Cardiac fibroblast (primary cell): ENCODE measurements at regions not wholly inside any gene's neighbourhood (a gene's known extent, or its start where the extent isn't known, plus 50 kb on each side); places are given as distances from the start of the nearest gene placed in this dataset.

Source experiments
- DNase-seq, 2 donors: peaks; one replicate each; pipeline versions ENCODE4 v3.0.0 to v3.0.0-alpha.2; 2010; ENCODE audit warnings: low read depth in 2 of 2
- H3K4me3 ChIP-seq, 2 donors: replicated peaks in 1 of 2; 1 replicate in 1 of 2; 2 replicates in 1 of 2; pipeline ENCODE4 v1.5.1; 2011; ENCODE audit warnings: low read depth in 2 of 2, low read length in 2 of 2, mild to moderate bottlenecking in 2 of 2, moderate library complexity in 1 of 2
- CTCF ChIP-seq: IDR thresholded peaks from one replicate; pipeline ENCODE4 v1.5.1; 2011; ENCODE audit warnings: low read depth, mild to moderate bottlenecking, low read length, inconsistent platforms

DNA sequence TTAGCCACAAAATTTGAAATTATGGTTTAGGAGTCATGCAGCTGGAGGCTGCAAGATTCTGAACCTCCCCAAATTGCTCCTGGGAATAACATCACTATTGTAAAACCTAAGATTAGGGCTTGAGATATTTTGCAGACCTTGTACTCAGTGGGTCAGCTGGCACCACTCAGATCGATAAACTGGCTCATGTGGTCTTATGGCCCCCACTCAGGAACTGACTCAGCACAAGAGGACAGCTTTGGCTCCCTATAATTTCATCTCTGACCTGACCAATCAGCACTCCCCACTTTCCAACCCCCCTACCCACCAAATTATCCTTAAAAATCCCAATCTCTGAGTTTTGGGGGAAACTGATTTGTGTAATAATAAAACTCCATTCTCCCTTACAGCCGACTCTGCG lies 161.6 kb downstream of the BRMS1L start:
- no peak for DNase-seq
- no peak overlapping the region for H3K4me3 ChIP-seq
- no peak for TF ChIP-seq CTCF

DNA sequence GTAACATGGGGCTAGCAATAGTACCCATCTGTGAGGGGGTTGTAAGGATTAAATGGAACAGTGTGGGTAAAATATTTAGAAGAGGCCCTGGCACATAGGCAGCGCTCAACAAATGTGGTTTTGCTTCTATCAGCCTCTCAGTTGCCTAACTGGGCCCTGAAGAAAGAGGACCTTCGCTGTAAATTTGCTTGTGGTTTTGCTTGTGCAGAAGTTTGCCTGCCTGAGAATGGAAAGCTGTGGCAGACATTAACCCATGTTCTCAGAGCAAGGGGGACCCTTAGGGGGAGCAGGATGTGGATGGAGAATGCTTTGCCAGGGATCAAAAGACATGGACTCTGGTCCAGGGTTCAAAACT lies 160.1 kb downstream of the BRMS1L start:
- no peak for TF ChIP-seq CTCF
- no peak overlapping the region for H3K4me3 ChIP-seq
- DNase-seq = no peak

DNA sequence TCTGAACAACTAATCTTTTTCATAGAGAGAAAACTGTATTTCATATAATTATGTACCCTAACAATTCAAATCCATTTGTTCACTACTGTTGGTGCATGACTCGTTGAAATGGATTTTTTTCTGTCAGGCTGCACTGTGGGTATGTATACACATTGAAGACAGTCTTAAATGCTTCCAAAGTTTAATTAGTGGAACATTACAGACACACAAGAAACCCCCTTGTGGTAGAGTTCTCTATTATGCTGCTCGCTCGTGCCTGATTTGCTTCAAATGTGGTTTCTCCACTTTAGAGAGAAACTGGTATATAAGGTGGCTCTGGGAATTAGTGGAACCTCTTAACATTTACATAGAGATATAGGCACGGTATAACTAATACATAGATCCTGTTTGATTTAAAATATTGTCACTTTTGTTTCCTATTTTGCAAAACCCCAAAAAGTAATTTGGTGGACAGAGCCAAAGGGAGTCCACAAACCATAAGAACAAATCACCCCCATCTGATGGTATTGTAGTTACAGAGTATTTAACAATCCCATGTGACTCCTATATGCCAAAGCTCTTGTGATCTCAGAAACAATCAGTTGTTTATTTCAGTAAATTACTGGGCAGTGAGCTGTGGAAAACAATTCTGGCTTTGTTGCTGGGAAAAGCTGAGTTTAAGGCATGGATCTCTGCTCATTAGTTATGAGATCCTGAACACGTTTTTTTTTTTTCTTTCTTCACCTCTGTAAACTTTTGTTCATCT lies 159.5 kb downstream of the BRMS1L start:
- no peak overlapping the region for H3K4me3 ChIP-seq
- TF ChIP-seq CTCF = no peak
- no peak for DNase-seq

DNA sequence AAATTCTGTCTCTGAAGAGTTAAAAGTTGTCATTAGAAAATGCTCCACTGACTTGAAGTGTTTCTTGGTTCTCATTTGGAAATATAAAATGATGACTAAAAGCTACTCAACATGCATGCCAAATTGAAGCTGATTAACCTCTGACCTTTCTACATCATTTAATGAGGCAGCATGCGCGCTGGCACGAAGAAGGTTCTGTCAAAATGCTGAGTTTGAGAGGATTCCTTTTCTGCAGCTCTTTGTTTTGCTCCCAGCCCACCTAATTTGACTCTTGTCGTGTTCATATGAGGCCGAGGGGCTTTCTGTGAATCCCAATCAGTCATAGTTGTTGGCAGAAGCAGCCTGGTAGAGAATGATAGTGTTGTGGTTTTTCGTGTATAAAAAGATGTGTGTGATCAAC lies 153.4 kb downstream of the BRMS1L start:
- DNase-seq = no peak
- H3K4me3 ChIP-seq = no peak overlapping the region
- no peak for TF ChIP-seq CTCF

DNA sequence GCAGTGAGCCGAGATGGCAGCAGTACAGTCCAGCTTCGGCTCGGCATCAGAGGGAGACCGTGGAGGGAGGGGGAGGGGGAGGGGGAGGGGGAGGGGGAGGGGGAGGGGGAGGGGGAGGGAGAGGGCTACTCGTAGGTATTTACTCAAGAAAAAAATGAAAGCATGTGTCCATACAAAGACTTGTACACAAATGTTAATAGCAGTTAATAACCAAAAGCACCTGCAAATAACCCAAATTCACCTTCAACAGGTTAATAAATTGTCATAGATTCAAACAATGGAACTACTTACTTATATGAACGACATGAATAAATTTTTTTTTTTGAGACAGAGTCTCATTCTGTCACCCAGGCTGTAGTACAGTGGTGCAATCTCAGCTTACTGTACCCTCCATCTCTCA lies 152.4 kb downstream of the BRMS1L start:
- DNase-seq = no peak
- TF ChIP-seq CTCF = no peak
- no peak overlapping the region for H3K4me3 ChIP-seq

DNA sequence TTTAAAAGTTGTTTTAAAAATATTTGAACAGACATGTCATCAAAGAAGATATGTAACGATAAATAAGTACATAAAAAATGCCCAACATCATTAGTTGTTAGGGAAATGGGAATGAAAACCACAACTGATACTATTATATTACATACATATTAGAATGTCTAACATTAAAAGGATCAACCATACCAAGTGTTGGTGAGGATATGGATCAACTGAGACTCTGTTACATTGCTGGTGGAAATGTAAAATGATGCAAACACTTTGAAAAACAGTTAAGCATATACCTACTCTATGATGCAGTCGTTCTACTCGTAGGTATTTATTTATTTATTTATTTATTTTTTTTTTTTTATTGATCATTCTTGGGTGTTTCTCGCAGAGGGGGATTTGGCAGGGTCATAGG lies 149.7 kb downstream of the BRMS1L start:
- no peak for DNase-seq
- TF ChIP-seq CTCF = no peak
- H3K4me3 ChIP-seq = no peak overlapping the region

GRCh38 chr14:35973770-35974169 lies 147.6 kb downstream of the BRMS1L start:
- no peak overlapping the region for H3K4me3 ChIP-seq
- no peak for TF ChIP-seq CTCF
- DNase-seq = no peak
